ENCODE measurements at regions not wholly inside any gene's neighbourhood (a gene's known extent, or its start where the extent isn't known, plus 50 kb on each side); places are given as distances from the start of the nearest gene placed in this dataset.

DNA sequence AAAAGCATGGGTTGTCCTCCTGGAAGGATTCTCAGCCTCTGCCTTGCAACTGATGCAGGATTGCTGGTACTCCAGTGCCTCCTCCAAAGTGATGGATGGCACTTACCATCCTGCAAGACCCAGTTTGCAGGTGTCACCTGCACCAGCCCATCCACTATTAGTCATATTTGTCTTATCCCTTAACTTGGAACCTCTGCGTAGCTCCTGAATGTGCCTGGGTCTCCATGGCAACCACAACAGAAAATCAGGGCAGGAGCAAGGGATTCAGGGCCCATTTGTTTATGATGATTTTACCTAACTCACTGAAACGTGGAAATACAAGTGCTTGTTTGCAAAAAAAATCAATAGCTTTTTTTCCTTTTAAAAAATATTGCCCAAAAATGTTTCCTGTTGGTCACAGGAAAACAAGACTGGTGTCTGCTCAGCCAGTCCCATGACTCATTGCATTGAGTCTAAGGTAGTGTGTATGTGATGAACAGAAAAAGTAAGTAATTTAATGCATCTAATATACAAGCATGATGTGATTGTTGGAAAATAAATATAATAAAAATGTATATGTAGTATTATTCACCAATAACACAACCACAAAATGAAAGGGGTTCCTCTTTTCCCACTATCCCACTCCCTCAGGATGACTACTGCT, 1196.3 kb upstream of the TMEM132C start:
- H3K9ac ChIP-seq (ENCODE audit: low read length in 3 of 3): no peak overlapping the region
- H3K9me3 ChIP-seq (ENCODE audit: control insufficient read depth in 2 of 3, insufficient read depth in 1 of 3, low read length in 3 of 3): no peaks in the 10 kb centered on the region
- TF ChIP-seq, protein P1, sequence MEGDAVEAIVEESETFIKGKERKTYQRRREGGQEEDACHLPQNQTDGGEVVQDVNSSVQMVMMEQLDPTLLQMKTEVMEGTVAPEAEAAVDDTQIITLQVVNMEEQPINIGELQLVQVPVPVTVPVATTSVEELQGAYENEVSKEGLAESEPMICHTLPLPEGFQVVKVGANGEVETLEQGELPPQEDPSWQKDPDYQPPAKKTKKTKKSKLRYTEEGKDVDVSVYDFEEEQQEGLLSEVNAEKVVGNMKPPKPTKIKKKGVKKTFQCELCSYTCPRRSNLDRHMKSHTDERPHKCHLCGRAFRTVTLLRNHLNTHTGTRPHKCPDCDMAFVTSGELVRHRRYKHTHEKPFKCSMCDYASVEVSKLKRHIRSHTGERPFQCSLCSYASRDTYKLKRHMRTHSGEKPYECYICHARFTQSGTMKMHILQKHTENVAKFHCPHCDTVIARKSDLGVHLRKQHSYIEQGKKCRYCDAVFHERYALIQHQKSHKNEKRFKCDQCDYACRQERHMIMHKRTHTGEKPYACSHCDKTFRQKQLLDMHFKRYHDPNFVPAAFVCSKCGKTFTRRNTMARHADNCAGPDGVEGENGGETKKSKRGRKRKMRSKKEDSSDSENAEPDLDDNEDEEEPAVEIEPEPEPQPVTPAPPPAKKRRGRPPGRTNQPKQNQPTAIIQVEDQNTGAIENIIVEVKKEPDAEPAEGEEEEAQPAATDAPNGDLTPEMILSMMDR (IDR thresholded peaks at IDR 0.05; ENCODE audit: borderline replicate concordance, extremely low read depth, insufficient read depth): no peak
- no peaks in the 10 kb centered on the region for H3K4me1 ChIP-seq (ENCODE audit: control insufficient read depth in 2 of 3, insufficient read depth in 2 of 3, low read depth in 1 of 3, low read length in 3 of 3)
- H3K4me3 ChIP-seq (ENCODE audit: low read length in 3 of 3): no peak overlapping the region
- no peak overlapping the region for H3K27ac ChIP-seq (ENCODE audit: low read depth in 2 of 2, low read length in 2 of 2)
- intact Hi-C loops (cut with DNase I): no loop called here
- H3K27me3 ChIP-seq (ENCODE audit: control insufficient read depth, insufficient read depth, low read length): no peaks in the 10 kb centered on the region
- H3K36me3 ChIP-seq (ENCODE audit: control insufficient read depth in 2 of 3, insufficient read depth in 3 of 3, low read length in 3 of 3): no peaks in the 10 kb centered on the region
- FAIRE-seq (no peak), DNase-seq (no peak)

DNA sequence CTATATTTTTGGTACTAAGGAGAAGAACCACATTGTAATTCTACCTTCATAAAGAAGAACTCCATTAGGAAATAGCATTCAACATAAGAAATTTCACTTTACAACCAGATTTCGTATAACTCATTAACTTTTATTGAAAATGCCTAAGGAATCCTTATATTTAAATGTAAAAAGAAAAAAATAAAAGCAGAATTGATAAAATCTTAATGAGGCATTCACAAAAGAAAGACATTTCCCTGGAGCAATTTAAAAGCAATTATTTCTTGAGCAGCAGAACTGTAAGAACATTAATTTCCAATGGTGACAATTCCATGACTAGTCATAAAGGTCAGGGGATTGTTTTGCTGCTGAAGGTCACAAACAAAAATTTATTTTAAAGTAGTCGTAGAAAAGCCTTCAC, 1192.8 kb upstream of the TMEM132C start:
- Histone ChIP-seq H3K27me3 (ENCODE audit: control insufficient read depth, insufficient read depth, low read length) (no peaks in the 10 kb centered on the region), H3K4me1 (ENCODE audit: control insufficient read depth in 2 of 3, insufficient read depth in 2 of 3, low read depth in 1 of 3, low read length in 3 of 3) (no peaks in the 10 kb centered on the region), H3K9ac (ENCODE audit: low read length in 3 of 3) (no peak overlapping the region), H3K27ac (ENCODE audit: low read depth in 2 of 2, low read length in 2 of 2) (no peak overlapping the region), H3K36me3 (ENCODE audit: control insufficient read depth in 2 of 3, insufficient read depth in 3 of 3, low read length in 3 of 3) (no peaks in the 10 kb centered on the region), H3K9me3 (ENCODE audit: control insufficient read depth in 2 of 3, insufficient read depth in 1 of 3, low read length in 3 of 3) (no peaks in the 10 kb centered on the region), H3K4me3 (ENCODE audit: low read length in 3 of 3) (no peak overlapping the region)
- TF ChIP-seq, protein P1 (IDR thresholded peaks at IDR 0.05; ENCODE audit: borderline replicate concordance, extremely low read depth, insufficient read depth): no peak
- FAIRE-seq: no peak
- no peak for DNase-seq
- intact Hi-C loops (cut with DNase I): no loop called here

DNA sequence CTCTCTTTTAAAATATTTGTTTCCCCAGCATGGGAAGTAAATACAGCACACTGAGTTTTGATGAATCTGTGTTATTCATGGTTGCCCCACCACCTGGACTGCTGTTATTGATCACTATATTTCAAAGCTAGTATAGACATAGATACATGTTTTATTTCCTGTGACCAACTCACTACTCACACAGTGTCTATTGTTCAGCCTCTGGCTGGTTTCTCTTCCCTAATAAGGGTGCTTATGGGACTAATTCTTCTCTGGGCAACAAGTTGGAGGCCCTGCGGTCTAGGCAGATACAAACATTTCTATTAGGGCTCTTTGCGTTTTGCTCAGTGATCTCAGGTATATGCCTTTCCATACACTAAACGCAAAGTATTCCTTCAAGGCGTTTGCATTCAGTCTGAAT, 1191.0 kb upstream of the TMEM132C start:
- Histone ChIP-seq H3K36me3 (ENCODE audit: control insufficient read depth in 2 of 3, insufficient read depth in 3 of 3, low read length in 3 of 3) (no peaks in the 10 kb centered on the region), H3K4me1 (ENCODE audit: control insufficient read depth in 2 of 3, insufficient read depth in 2 of 3, low read depth in 1 of 3, low read length in 3 of 3) (no peaks in the 10 kb centered on the region), H3K27ac (ENCODE audit: low read depth in 2 of 2, low read length in 2 of 2) (no peak overlapping the region), H3K9ac (ENCODE audit: low read length in 3 of 3) (no peak overlapping the region), H3K27me3 (ENCODE audit: control insufficient read depth, insufficient read depth, low read length) (no peaks in the 10 kb centered on the region), H3K4me3 (ENCODE audit: low read length in 3 of 3) (no peak overlapping the region), H3K9me3 (ENCODE audit: control insufficient read depth in 2 of 3, insufficient read depth in 1 of 3, low read length in 3 of 3) (no peaks in the 10 kb centered on the region)
- intact Hi-C loops (cut with DNase I): no loop called here
- TF ChIP-seq, protein P1 (IDR thresholded peaks at IDR 0.05; ENCODE audit: borderline replicate concordance, extremely low read depth, insufficient read depth): no peak
- no peak for DNase-seq
- FAIRE-seq: no peak
